GM12878 (cell line): ENCODE measurements at regions not wholly inside any gene's neighbourhood (a gene's known extent, or its start where the extent isn't known, plus 50 kb on each side); places are given as distances from the start of the nearest gene placed in this dataset.

ENCODE experiments used
- ATAC-seq: fragments of 200-7000 bp; cut with Tn5 transposase; 3 replicates; pipeline ENCODE4 v1.9.1; 2020; ENCODE audit warnings: mild to moderate bottlenecking, moderate library complexity
- BruUV-seq: library from RNA; stranded (reverse); fragments of 400-500 nt; replicated peaks from 2 replicates; lab custom pipeline; 2021; lab: Mats Ljungman, UMichigan
- CTCF ChIA-PET: fragments of 300-600 bp; sonication (Branson Sonifier 250); formaldehyde crosslinking; extraction: SDS; loops from one replicate; lab custom pipeline; 2021; ENCODE audit warnings: inconsistent platforms; lab: Yijun Ruan, JAX
- POLR2A ChIA-PET: fragments of 350-600 bp; formaldehyde crosslinking; extraction: SDS; loops from one replicate; lab custom pipeline; 2021; ENCODE audit warnings: inconsistent platforms; lab: Charles Lee
- RAD21 ChIA-PET: fragments of 300-600 bp; sonication (Branson Sonifier 250); formaldehyde crosslinking; loops from one replicate; lab custom pipeline; 2023; ENCODE audit warnings: antibody characterized with exemption; ENCODE audit not compliant: unreplicated experiment; lab: Charles Lee
- SMC1A ChIA-PET: fragments of 300-600 bp; sonication (Branson Sonifier 250); formaldehyde crosslinking; loops from one replicate; lab custom pipeline; 2023; ENCODE audit not compliant: unreplicated experiment, uncharacterized antibody; lab: Charles Lee
- DNase-seq: peaks from one replicate; pipeline ENCODE4 v3.0.0-alpha.2; 2011; ENCODE audit warnings: low read depth, low spot score
- FAIRE-seq: peaks from 3 replicates; lab custom pipeline; 2011; peaks lifted over from hg19 to GRCh38; lab: Jason Lieb, UNC
- H2AFZ ChIP-seq: 2 replicates; pipeline ENCODE4 v1.6.0; 2011; ENCODE audit warnings: low read depth, low read length, control low read depth; ENCODE audit not compliant: control insufficient read depth
- H3K27ac ChIP-seq: 2 replicates; pipeline ENCODE4 v1.5.1; 2011; ENCODE audit warnings: control low read depth; ENCODE audit not compliant: control insufficient read depth, insufficient read depth
- H3K27me3 ChIP-seq, 2 experiments: replicated peaks in 1 of 2; 2 replicates each; pipeline versions ENCODE4 v1.6.0 to v1.6.1; 2011; ENCODE audit warnings: low read length in 1 of 2; ENCODE audit not compliant: control insufficient read depth in 2 of 2, insufficient read depth in 2 of 2
- H3K36me3 ChIP-seq, 2 experiments: 2 replicates each; pipeline ENCODE4 v1.5.1; 2011; ENCODE audit warnings: low read length in 1 of 2; ENCODE audit not compliant: control insufficient read depth in 2 of 2, insufficient read depth in 2 of 2
- H3K4me1 ChIP-seq: 2 replicates; pipeline ENCODE4 v1.6.1; 2011; ENCODE audit warnings: mild to moderate bottlenecking, low read length, moderate library complexity, mixed read lengths; ENCODE audit not compliant: control insufficient read depth, insufficient read depth
- H3K4me2 ChIP-seq: 2 replicates; pipeline ENCODE4 v1.6.0; 2011; ENCODE audit warnings: control low read depth; ENCODE audit not compliant: control insufficient read depth, insufficient read depth
- H3K4me3 ChIP-seq: fragments of 200-600 bp; sonication (generic); 2 replicates; pipeline ENCODE4 v1.5.1; 2016
- H3K79me2 ChIP-seq: 2 replicates; pipeline ENCODE4 v1.6.0; 2011; ENCODE audit warnings: low read length; ENCODE audit not compliant: control insufficient read depth, insufficient read depth
- H3K9ac ChIP-seq: 2 replicates; pipeline ENCODE4 v1.8.0; 2011; ENCODE audit warnings: low read length, control low read depth, mixed read lengths; ENCODE audit not compliant: control insufficient read depth, insufficient read depth
- H3K9me3 ChIP-seq: replicated peaks from 3 replicates; pipeline ENCODE4 v1.5.1; 2011; ENCODE audit warnings: mild to moderate bottlenecking, low read length; ENCODE audit not compliant: control insufficient read depth, insufficient read depth
- H4K20me1 ChIP-seq: 2 replicates; pipeline ENCODE4 v1.6.0; 2011; ENCODE audit not compliant: control insufficient read depth, insufficient read depth
- CEBPB ChIP-seq, 2 experiments: fragments of 150-350 bp in 1 of 2; IDR thresholded peaks; 2 replicates each; pipeline ENCODE4 v1.6.1; 2012 to 2014; ENCODE audit warnings: low read depth in 2 of 2, low read length in 2 of 2, borderline replicate concordance in 1 of 2, inconsistent platforms in 1 of 2
- KLF5 ChIP-seq: fragments of 450-650 bp; IDR thresholded peaks from 2 replicates; pipeline ENCODE4 v1.6.1; 2014; ENCODE audit warnings: mild to moderate bottlenecking; ENCODE audit not compliant: partially characterized antibody
- ZBTB11 ChIP-seq: fragments of 450-650 bp; formaldehyde crosslinking; IDR thresholded peaks from 2 replicates; pipeline ENCODE4 v1.5.0; 2022; ENCODE audit warnings: mild to moderate bottlenecking, missing genetic modification characterization
- ZNF384 ChIP-seq: IDR thresholded peaks from 2 replicates; pipeline ENCODE4 v1.6.1; 2012; ENCODE audit warnings: low read depth, mild to moderate bottlenecking, low read length, improper control_type of control experiment, borderline replicate concordance
- WGBS: methylation state at CpG from one replicate; pipeline ENCODE4 v1.1.6; 2016; ENCODE audit warnings: low lambda C conversion rate; ENCODE audit not compliant: insufficient replicate concordance, insufficient coverage; ENCODE audit errors: missing lambda C conversion rate; 5-methylcytosine and 5-hydroxymethylcytosine counted together
- in situ Hi-C: fragments of 300-500 bp; cut with MboI; formaldehyde crosslinking; loops from 9 replicates; pipeline ENCODE4 v1.14.3; 2018; ENCODE audit warnings: mixed read lengths
- intact Hi-C: fragments of 100-400 bp; cut with micrococcal nuclease; formaldehyde crosslinking; loops from one replicate; pipeline ENCODE4 v1.14.2; 2022; ENCODE audit not compliant: unreplicated experiment
- TF ChIP-seq, protein P1 (sequence below): fragments of 450-650 bp; conservative IDR thresholded peaks from 2 replicates; pipeline ENCODE4 v1.6.1; 2017; ENCODE audit warnings: mild to moderate bottlenecking, moderate library complexity

GRCh38 chr1:221832617-221833016 is 90.7 kb upstream of the DUSP10 start:
- Histone ChIP-seq H3K36me3 (no peaks in the 10 kb centered on the region), H3K4me2 (no peak overlapping the region), H3K9me3 (no peaks in the 10 kb centered on the region; the same call in 2 of the 3 replicates), H3K27ac (no peak overlapping the region), H3K79me2 (no peaks in the 10 kb centered on the region), H3K27me3 (no peaks in the 10 kb centered on the region), H3K4me1 (peaks cover 13% of the 10 kb centered on the region; the same call in 1 of the 2 replicates), H3K4me3 (no peak overlapping the region), H4K20me1 (no peaks in the 10 kb centered on the region), H2AFZ (no peak overlapping the region), H3K9ac (no peak overlapping the region)
- FAIRE-seq (no peak), DNase-seq (no peak), ATAC-seq (no peak)
- intact Hi-C loops, result loop anchor here (10.0 kb wide), 1 partner anchor 288 kb away; no protein-coding TSS in a partner anchor
- ChIA-PET RAD21 (no interaction called here), SMC1A (no interaction called here), CTCF (no interaction called here), POLR2A (no interaction called here)
- BruUV-seq, result no TSS peak
- TF ChIP-seq ZBTB11 (no peak), CEBPB (IDR thresholded peaks at IDR 0.05; ENCODE audit: borderline replicate concordance in 1 of 2, low read depth in 2 of 2, low read length in 2 of 2) (no peak), KLF5 (no peak), ZNF384 (no peak)
- TF ChIP-seq, protein P1, sequence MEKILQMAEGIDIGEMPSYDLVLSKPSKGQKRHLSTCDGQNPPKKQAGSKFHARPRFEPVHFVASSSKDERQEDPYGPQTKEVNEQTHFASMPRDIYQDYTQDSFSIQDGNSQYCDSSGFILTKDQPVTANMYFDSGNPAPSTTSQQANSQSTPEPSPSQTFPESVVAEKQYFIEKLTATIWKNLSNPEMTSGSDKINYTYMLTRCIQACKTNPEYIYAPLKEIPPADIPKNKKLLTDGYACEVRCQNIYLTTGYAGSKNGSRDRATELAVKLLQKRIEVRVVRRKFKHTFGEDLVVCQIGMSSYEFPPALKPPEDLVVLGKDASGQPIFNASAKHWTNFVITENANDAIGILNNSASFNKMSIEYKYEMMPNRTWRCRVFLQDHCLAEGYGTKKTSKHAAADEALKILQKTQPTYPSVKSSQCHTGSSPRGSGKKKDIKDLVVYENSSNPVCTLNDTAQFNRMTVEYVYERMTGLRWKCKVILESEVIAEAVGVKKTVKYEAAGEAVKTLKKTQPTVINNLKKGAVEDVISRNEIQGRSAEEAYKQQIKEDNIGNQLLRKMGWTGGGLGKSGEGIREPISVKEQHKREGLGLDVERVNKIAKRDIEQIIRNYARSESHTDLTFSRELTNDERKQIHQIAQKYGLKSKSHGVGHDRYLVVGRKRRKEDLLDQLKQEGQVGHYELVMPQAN, result no peak
- in situ Hi-C loops, result no loop called here
- 59% methylated on average over 2 of the region's 2 CpGs for WGBS
